CD4-positive, alpha-beta T cell treated with Interleukin-12 subunit alpha and Interleukin-12 subunit beta, for 1 hour (primary cell): ENCODE measurements at regions not wholly inside any gene's neighbourhood (a gene's known extent, or its start where the extent isn't known, plus 50 kb on each side); places are given as distances from the start of the nearest gene placed in this dataset.
"Not testable (repeated sequence)": the region's sequence is repeated elsewhere in the genome, so short reads cannot be mapped to it uniquely, and the experiment has no call there.

Experiments
- DNase-seq: peaks from one replicate; pipeline ENCODE4 v3.0.0-alpha.2; 2020

DNA sequence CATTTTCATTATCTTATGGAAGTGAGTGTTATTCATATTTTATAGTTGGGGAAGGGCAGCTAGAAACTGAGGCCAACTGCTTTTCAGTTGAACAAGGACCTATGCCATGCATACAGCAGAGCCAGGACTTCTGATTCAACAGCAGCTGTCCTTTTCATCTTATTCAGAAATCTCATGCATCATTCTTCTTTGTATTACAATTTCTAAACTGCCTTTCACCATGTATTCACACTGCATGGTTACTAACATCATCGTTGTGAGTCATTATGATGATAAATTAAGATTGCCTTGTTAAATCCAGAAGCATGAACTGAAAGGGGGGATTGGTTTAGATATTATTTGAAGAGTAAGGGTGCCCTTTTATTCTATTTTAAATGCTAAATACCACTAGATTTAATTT, 1470.1 kb upstream of the GOT2 start:
- DNase-seq: no peak

DNA sequence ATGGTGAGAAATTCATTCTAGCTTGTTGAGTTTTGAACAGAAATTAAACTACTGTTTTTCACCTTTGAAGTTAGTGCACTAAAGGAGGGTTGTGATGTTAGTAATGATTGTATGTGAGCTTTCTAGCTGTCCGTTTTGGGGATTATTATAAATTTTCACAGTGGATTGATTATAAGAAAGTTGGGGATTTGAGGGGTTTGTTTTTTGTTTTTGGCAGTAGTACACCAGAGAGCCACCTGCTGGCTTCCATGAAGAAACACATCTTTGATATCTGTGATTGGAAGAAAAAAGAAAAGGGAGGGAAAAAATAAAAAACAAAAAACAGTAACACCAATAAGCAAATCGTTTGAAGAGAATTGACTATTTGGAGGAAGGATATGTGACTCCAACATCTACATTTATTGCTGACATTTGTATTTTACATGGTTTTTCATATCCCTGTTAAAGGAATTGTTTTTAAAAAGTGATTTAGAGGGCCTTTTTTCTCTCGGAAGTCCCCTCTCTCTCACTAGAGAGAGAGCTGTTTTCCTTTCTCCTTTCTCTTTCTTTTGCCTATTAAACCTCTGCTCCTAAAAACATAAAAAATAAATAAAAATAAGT, 1469.5 kb upstream of the GOT2 start:
- DNase-seq: no peak

GRCh38 chr16:60200729-60201128, 1466.6 kb upstream of the GOT2 start:
- DNase-seq: not testable (repeated sequence)

- DNase-seq: no peak
Observed at GRCh38 chr16:60200161-60200560, 1466.0 kb upstream of the GOT2 start.

DNA sequence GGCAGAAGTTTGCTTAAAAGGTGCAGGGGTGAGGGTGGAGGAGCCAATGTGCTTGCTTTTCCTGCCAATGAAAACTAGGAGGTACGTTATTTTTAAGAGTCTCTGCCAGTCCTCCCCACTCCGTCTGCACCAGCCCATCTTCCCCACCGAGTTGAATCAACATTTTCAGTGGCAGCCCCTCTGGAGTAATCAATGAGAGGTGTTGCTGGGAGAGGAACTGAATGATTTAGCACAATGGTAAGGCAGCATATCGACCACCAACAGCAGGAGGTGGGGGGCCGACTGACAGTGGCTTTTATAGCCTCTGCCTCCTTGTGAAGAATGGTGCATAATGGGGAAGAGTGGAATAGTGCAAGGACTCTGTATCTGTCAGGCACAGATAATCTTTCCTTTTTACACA, 1465.0 kb upstream of the GOT2 start:
- no peak for DNase-seq

- DNase-seq: no peak
Observed at GRCh38 chr16:60181536-60181935, 1447.4 kb upstream of the GOT2 start.

GRCh38 chr16:60180609-60181008, 1446.5 kb upstream of the GOT2 start:
- DNase-seq: no peak

- DNase-seq: no peak
Observed at GRCh38 chr16:60170196-60170595, 1436.1 kb upstream of the GOT2 start.

GRCh38 chr16:60166111-60166510, 1432.0 kb upstream of the GOT2 start:
- no peak for DNase-seq

DNA sequence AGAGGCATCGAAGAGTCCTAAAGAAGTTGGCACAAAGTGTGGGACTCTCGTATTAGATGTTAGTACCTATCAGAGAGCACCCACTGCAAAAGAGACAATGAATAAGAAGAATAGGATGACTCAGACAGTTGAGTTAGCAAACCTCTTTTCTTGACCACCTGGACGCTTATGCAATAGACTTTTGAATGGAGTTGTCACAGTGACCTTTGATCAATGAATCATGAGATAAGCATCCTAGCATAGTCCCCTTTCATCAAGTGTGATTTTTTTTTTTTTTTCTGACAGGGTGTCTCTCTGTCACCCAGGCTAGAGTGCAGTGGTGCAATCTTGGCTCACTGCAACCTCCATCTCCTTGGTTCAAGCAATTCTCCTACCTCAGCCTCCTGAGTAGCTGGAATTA, 1417.9 kb upstream of the GOT2 start:
- DNase-seq: no peak

GRCh38 chr16:60150907-60151306, 1416.8 kb upstream of the GOT2 start:
- no peak for DNase-seq

DNA sequence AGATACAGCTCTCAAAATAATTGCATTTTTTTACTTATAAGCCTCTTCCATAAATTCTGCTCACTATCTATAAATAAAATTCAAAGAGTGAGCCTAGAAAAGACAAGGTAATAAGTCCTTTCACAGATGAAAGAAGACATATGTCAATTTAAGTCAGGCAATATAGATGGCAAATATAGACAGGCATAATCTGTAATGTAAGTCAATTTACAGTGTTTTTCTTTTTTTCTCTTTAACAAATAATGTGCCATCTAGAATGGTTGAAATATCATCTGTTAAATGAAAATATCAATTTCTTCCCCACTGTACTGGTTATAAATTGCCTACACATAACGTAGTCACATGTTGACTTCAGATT, 1409.2 kb upstream of the GOT2 start:
- DNase-seq: no peak

- no peak for DNase-seq
Observed at GRCh38 chr16:60142619-60143347, 1408.7 kb upstream of the GOT2 start.

DNA sequence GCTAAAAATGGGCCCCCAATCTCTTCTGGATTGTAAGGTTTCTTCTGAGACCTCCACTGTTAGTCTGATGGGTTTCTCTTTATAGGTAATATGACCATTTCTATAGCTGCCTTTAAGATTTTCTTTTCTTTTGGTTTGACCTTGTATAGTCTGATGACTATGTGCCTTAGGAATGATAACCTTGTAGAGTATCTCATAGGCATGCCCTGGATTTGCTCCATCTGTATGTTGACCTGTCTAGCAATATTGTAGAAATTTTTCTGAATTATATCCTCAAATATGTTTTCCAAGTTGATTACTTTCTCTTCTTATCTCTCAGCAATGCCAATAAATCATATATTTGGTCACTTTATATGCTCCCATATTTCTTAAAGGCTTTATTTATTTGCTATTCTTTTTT, 1403.8 kb upstream of the GOT2 start:
- DNase-seq: no peak

- no peak for DNase-seq
Observed at GRCh38 chr16:60127196-60127595, 1393.1 kb upstream of the GOT2 start.

DNA sequence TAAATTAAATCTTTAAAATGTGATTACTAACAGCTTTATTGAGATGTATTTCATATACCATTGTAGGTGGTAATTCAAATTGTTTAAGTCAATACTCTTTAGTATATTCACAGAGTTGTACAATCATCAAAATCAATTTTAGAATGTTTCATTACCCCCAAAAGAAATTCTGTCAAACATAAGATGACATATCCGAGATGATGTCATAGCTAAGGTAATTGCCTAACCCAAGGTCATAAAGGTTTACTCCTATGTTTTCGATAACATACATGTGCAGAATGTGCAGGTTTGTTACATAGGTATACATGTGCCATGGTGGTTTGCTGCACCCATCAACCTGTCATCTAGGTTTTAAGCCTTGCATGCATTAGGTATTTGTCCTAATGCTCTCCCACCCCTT, 1392.0 kb upstream of the GOT2 start:
- not testable (repeated sequence) for DNase-seq

DNA sequence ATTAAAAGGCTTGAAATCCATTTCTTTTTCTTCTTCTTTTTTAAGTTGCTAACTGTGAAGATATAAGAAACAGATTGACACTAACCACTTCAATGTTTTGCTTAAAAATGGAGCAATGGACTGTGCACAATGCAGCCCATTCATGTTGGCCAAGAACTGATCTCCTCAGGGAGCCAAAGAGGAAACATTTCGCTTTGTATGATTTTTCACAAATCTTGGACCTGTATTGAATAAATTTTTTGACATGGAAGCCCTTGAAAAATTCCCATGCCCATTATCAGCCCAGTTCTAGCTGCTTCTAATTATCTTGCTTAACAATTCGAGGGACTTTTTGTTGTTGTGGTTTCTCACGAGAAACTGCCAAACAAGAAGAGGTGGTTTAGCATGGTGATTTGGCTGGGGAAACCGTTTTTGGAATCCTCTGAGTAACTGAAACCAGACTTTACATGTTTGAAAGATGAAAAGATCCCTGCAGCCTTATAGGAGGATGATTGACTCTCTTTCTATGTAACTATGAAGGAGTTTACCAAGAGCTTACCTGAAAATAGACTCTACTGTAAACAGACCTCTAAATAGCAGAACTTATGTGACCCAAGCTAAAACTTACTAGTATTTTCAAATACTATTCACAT, 1389.4 kb upstream of the GOT2 start:
- DNase-seq: no peak

DNA sequence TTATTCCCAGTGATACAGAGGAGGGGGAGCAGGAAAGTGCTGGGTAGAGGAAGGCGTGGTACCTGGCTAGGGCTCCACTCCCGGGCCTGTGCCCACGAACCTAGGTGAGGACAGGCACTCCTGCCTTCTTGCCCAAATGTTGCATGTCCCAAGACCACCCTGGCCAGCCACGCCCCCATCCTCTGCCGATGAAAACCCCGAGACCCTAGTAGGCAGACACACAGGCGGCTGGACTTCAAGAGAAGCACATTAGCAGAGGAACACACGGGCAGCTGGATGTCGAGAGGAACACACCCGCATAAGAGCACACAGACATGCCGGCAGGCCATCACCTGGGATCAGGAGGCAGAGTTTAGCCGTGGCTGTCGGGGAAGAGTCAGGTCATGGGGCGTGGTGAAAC, 1386.5 kb upstream of the GOT2 start:
- no peak for DNase-seq

GRCh38 chr16:60110531-60110930, 1376.4 kb upstream of the GOT2 start:
- DNase-seq: no peak

GRCh38 chr16:60107871-60108270, 1373.8 kb upstream of the GOT2 start:
- DNase-seq: no peak

DNA sequence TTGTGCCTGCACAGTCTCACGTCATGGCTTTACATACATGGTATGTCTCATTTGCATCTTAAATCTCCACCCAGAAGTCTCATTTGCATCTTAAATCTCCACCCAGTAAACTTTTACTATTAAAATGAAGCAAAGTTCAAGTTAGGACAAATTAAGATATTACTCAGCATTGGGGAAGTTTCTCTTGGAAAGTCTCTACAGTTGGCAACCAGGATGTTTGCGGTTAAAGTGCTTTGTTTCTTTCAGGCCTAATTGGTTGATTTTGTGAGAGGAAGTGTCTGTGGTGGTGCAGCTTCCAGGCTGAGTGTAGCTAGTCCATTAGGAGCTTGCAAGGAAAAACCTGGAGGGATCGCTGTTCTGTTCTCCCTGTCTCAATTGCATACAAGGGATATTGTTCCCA, 1373.3 kb upstream of the GOT2 start:
- DNase-seq: no peak

GRCh38 chr16:60100371-60100770, 1366.3 kb upstream of the GOT2 start:
- DNase-seq: no peak

- DNase-seq: no peak
Observed at GRCh38 chr16:60091529-60091928, 1357.4 kb upstream of the GOT2 start.

GRCh38 chr16:60091071-60091470, 1357.0 kb upstream of the GOT2 start:
- DNase-seq: no peak

DNA sequence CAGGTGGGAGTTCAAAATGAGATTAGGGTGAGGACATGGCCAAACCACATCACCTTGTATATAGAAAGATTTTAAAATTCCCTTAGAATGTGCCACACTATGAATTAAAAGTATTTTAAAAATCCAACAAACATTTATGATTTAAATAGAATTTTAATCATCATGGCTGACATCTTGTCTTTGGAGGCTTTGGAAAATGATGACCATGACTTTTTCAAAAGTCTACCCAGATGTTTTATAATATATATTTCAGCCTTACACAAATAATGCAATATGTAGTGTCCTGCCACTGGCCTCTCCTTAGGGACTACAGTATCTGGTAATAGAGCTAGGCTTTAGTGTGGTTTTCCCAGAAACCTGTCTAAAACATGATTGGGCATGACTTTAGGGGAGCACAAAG, 1353.4 kb upstream of the GOT2 start:
- DNase-seq: no peak
